Endothelial cell of umbilical vein (primary cell): ENCODE measurements at regions not wholly inside any gene's neighbourhood (a gene's known extent, or its start where the extent isn't known, plus 50 kb on each side); places are given as distances from the start of the nearest gene placed in this dataset.

Source experiments
- BruUV-seq: library from RNA; stranded (reverse); fragments of 400-500 nt; replicated peaks from 2 replicates; lab custom pipeline; 2021; lab: Mats Ljungman, UMichigan
- CTCF ChIA-PET: fragments of 300-600, 350-600 bp; sonication (Branson Sonifier 250); formaldehyde crosslinking; loops from one replicate; lab custom pipeline; 2021; ENCODE audit warnings: antibody characterized with exemption, inconsistent platforms; lab: Charles Lee
- POLR2A ChIA-PET: fragments of 300-600, 350-600 bp; sonication (Branson Sonifier 250); formaldehyde crosslinking; loops from one replicate; lab custom pipeline; 2021; ENCODE audit warnings: antibody characterized with exemption, inconsistent platforms; lab: Charles Lee
- DNase-seq: peaks from one replicate; pipeline ENCODE4 v3.0.0-alpha.2; 2011; ENCODE audit warnings: low read depth, low spot score
- FAIRE-seq: peaks from 2 replicates; lab custom pipeline; 2011; peaks lifted over from hg19 to GRCh38; lab: Jason Lieb, UNC
- H2AFZ ChIP-seq: 2 replicates; pipeline ENCODE4 v1.6.0; 2012; ENCODE audit warnings: low read depth, low read length, control low read depth, inconsistent platforms
- H3K27ac ChIP-seq: 2 replicates; pipeline ENCODE4 v1.5.1; 2011; ENCODE audit warnings: low read depth, mild to moderate bottlenecking, control low read depth, low read length, moderate library complexity; ENCODE audit not compliant: insufficient read depth
- H3K27me3 ChIP-seq, 2 experiments: 2 replicates each; pipeline versions ENCODE4 v1.6.0 to v1.6.1; 2011; ENCODE audit warnings: low read length in 2 of 2, mixed read lengths in 1 of 2; ENCODE audit not compliant: control insufficient read depth in 2 of 2, insufficient read depth in 2 of 2
- H3K36me3 ChIP-seq, 2 experiments: 2 replicates in 1 of 2; 3 replicates in 1 of 2; pipeline ENCODE4 v1.5.1; 2011; ENCODE audit warnings: low read length in 2 of 2, mild to moderate bottlenecking in 1 of 2, moderate library complexity in 1 of 2; ENCODE audit not compliant: control insufficient read depth in 2 of 2, insufficient read depth in 2 of 2; ENCODE audit errors: extremely low read depth in 1 of 2
- H3K4me1 ChIP-seq: 3 replicates; pipeline ENCODE4 v1.5.1; 2011; ENCODE audit warnings: mild to moderate bottlenecking, low read length; ENCODE audit not compliant: control insufficient read depth, insufficient read depth; ENCODE audit errors: extremely low read depth
- H3K4me2 ChIP-seq: 2 replicates; pipeline ENCODE4 v1.6.1; 2011; ENCODE audit warnings: low read length, control low read depth, mixed read lengths; ENCODE audit not compliant: insufficient read depth
- H3K4me3 ChIP-seq, 3 experiments: fragments of 200-600 bp in 1 of 3; sonication (generic), shearing (Covaris generic) in 1 of 3; replicated peaks in 1 of 3; 2 replicates each; pipeline ENCODE4 v1.5.1; 2011 to 2016; ENCODE audit warnings: control low read depth in 3 of 3, low read length in 3 of 3, mild to moderate bottlenecking in 2 of 3, inconsistent platforms in 1 of 3, low read depth in 1 of 3, moderate library complexity in 1 of 3; ENCODE audit not compliant: insufficient read depth in 1 of 3
- H3K79me2 ChIP-seq: 2 replicates; pipeline ENCODE4 v1.6.0; 2012; ENCODE audit warnings: low read length, inconsistent platforms; ENCODE audit not compliant: control insufficient read depth, insufficient read depth
- H3K9ac ChIP-seq: replicated peaks from 2 replicates; pipeline ENCODE3; 2011; ENCODE audit warnings: low read length, control low read depth; ENCODE audit not compliant: insufficient read depth; ENCODE audit errors: extremely low read depth
- H3K9me1 ChIP-seq: replicated peaks from 3 replicates; pipeline ENCODE4 v1.6.0; 2011; ENCODE audit warnings: mild to moderate bottlenecking, low read length; ENCODE audit not compliant: control insufficient read depth, insufficient read depth; ENCODE audit errors: extremely low read depth
- H3K9me3 ChIP-seq: replicated peaks from 2 replicates; pipeline ENCODE4 v1.5.1; 2012; ENCODE audit warnings: low read length, inconsistent platforms; ENCODE audit not compliant: control insufficient read depth, insufficient read depth
- H4K20me1 ChIP-seq: replicated peaks from 2 replicates; pipeline ENCODE3; 2011; ENCODE audit warnings: mild to moderate bottlenecking, low read length; ENCODE audit not compliant: control insufficient read depth, insufficient read depth; ENCODE audit errors: extremely low read depth
- CTCF ChIP-seq, 2 donors: IDR thresholded peaks; 1 replicate in 1 of 2; 2 replicates in 1 of 2; pipeline ENCODE4 v1.5.1; 2011; ENCODE audit warnings: low read length in 2 of 2, mild to moderate bottlenecking in 2 of 2, moderate library complexity in 2 of 2, control low read depth in 1 of 2, inconsistent platforms in 1 of 2, low read depth in 1 of 2; ENCODE audit not compliant: insufficient read depth in 1 of 2; ENCODE audit errors: extremely low read depth in 1 of 2
- EZH2 ChIP-seq: IDR thresholded peaks from 2 replicates; pipeline ENCODE4 v1.6.1; 2012; ENCODE audit warnings: borderline replicate concordance, low read depth, mild to moderate bottlenecking, moderate library complexity, low read length, inconsistent platforms; ENCODE audit not compliant: severe bottlenecking
- FOS ChIP-seq: IDR thresholded peaks from 2 replicates; pipeline ENCODE4 v1.6.1; 2011; ENCODE audit warnings: mild to moderate bottlenecking, low read length, moderate library complexity, borderline replicate concordance; ENCODE audit not compliant: insufficient read depth
- GATA2 ChIP-seq: IDR thresholded peaks from 2 replicates; pipeline ENCODE4 v1.7.0; 2011; ENCODE audit warnings: low read depth, mild to moderate bottlenecking, moderate library complexity, mixed read lengths, low read length; ENCODE audit not compliant: insufficient read length, insufficient read depth
- JUN ChIP-seq: IDR thresholded peaks from 2 replicates; pipeline ENCODE4 v1.6.1; 2011; ENCODE audit warnings: borderline replicate concordance, low read depth; ENCODE audit not compliant: insufficient read length, insufficient read depth
- MAX ChIP-seq: IDR thresholded peaks from 2 replicates; pipeline ENCODE4 v1.6.1; 2011; ENCODE audit not compliant: insufficient read depth, insufficient read length
- MYC ChIP-seq: IDR thresholded peaks from one replicate; pipeline ENCODE4 v1.6.1; 2011; ENCODE audit warnings: mild to moderate bottlenecking, low read depth, low read length
- POLR2A ChIP-seq: IDR thresholded peaks from 2 replicates; pipeline ENCODE4 v1.6.1; 2012; ENCODE audit warnings: low read depth, mild to moderate bottlenecking, control low read depth, low read length
- POLR2AphosphoS5 ChIP-seq: IDR thresholded peaks from 2 replicates; pipeline ENCODE4 v1.6.1; 2012; ENCODE audit warnings: low read depth, mild to moderate bottlenecking, control low read depth, low read length, moderate library complexity; ENCODE audit not compliant: insufficient read depth
- dilution Hi-C: fragments of 300-500 bp; cut with MboI; formaldehyde crosslinking; loops from one replicate; pipeline ENCODE4 v1.15.0; 2019; ENCODE audit warnings: low sequenced_read_pairs; ENCODE audit not compliant: extremely low pct_ligation_motif_present
- intact Hi-C: fragments of 100-400 bp; cut with micrococcal nuclease; formaldehyde crosslinking; loops from one replicate; pipeline ENCODE4 v1.10.0; 2022

- intact Hi-C loops (loop anchor here (10.0 kb wide), 1 partner anchor 173 kb away; no protein-coding TSS in a partner anchor), dilution Hi-C loops (no loop called here)
- no peak for FAIRE-seq
- no peaks in the 10 kb centered on the region for H3K36me3 ChIP-seq
- H4K20me1 ChIP-seq, result no peaks in the 10 kb centered on the region
- no peak for TF ChIP-seq CTCF (IDR thresholded peaks at IDR 0.05; ENCODE audit: extremely low read depth in 1 of 2, insufficient read depth in 1 of 2, low read depth in 1 of 2, low read length in 2 of 2)
- TF ChIP-seq POLR2A, result no peak
- TF ChIP-seq GATA2, result no peak
- TF ChIP-seq FOS, result no peak
- TF ChIP-seq MAX, result no peak
- no peak for TF ChIP-seq POLR2AphosphoS5
- no peak for TF ChIP-seq JUN
- no peak for TF ChIP-seq EZH2
- no peak for TF ChIP-seq MYC
- no peaks in the 10 kb centered on the region for H3K4me1 ChIP-seq
- no peak overlapping the region for H2AFZ ChIP-seq
- no peaks in the 10 kb centered on the region for H3K9me3 ChIP-seq
- BruUV-seq, result no TSS peak
- peaks cover 0 to 2% of the 10 kb centered on the region in 2 experiments for H3K27me3 ChIP-seq
- no peaks in the 10 kb centered on the region for H3K9me1 ChIP-seq
- no peak overlapping the region for H3K4me3 ChIP-seq
- H3K79me2 ChIP-seq, result no peaks in the 10 kb centered on the region
- H3K4me2 ChIP-seq, result no peak overlapping the region
- DNase-seq, result no peak
- no peak overlapping the region for H3K27ac ChIP-seq
- POLR2A ChIA-PET, result no interaction called here
- CTCF ChIA-PET, result interaction anchor here (1.0 kb wide), 2 partner anchors 18 to 398 kb away, joined by 3 read pairs; no protein-coding TSS in a partner anchor
- H3K9ac ChIP-seq, result no peak overlapping the region
These were observed 153.8 kb downstream of the TTC32 start for GRCh38 chr2:19748073-19748375.
